ENCODE measurements at regions not wholly inside any gene's neighbourhood (a gene's known extent, or its start where the extent isn't known, plus 50 kb on each side); places are given as distances from the start of the nearest gene placed in this dataset.
A peak's percentile ranks its signal among the peaks of the same experiment; 100 is the strongest.

GRCh38 chr3:177595530-177596188 lies 398.4 kb upstream of the TBL1XR1 start:
- Histone ChIP-seq H3K4me3 (ENCODE audit: low read depth in 1 of 3, low read length in 3 of 3) (no peak overlapping the region), H3K4me1 (ENCODE audit: control insufficient read depth in 4 of 4, insufficient read depth in 4 of 4, low read length in 3 of 4) (peaks cover 4 to 22% (median 20%) of the 10 kb centered on the region in 4 donors), H3K9me3 (ENCODE audit: control insufficient read depth in 4 of 4, low read length in 3 of 4) (no peaks in the 10 kb centered on the region), H3K27me3 (ENCODE audit: control insufficient read depth in 4 of 4, insufficient read depth in 4 of 4, low read length in 3 of 4) (no peaks in the 10 kb centered on the region), H3K36me3 (ENCODE audit: control insufficient read depth in 4 of 4, insufficient read depth in 3 of 4, low read depth in 1 of 4, low read length in 3 of 4) (no peaks in the 10 kb centered on the region), H3K27ac (ENCODE audit: low read depth in 1 of 2, low read length in 2 of 2) (no peak overlapping the region), H3K9ac (ENCODE audit: low read depth in 1 of 2, low read length in 2 of 2) (no peak overlapping the region)
- WGBS, result 88% methylated on average over 4 of the region's 4 CpGs
- TF ChIP-seq NR2F2 (IDR thresholded peaks at IDR 0.05), result no peak
- no peak for TF ChIP-seq YY1 (IDR thresholded peaks at IDR 0.05)
- TF ChIP-seq FOXA1 (IDR thresholded peaks at IDR 0.05), result no peak
- no peak for TF ChIP-seq EGR1 (IDR thresholded peaks at IDR 0.05; ENCODE audit: low read depth in 2 of 2)
- TF ChIP-seq SP1 (IDR thresholded peaks at IDR 0.05), result no peak
- no peak for TF ChIP-seq JUND (IDR thresholded peaks at IDR 0.05)
- no peak for TF ChIP-seq CTCF (IDR thresholded peaks at IDR 0.05; ENCODE audit: low read depth, low read length, missing input control)
- TF ChIP-seq GABPA (IDR thresholded peaks at IDR 0.05 in 1 of 2, conservative IDR thresholded peaks at IDR 0.05 in 1 of 2), result no peak
- TF ChIP-seq RAD21 (IDR thresholded peaks at IDR 0.05), result no peak
- no peak for TF ChIP-seq ZBTB33 (IDR thresholded peaks at IDR 0.05)
- TF ChIP-seq HNF4A (conservative IDR thresholded peaks at IDR 0.05), result no peak
- TF ChIP-seq RXRA (IDR thresholded peaks at IDR 0.05), result no peak
- no peak for TF ChIP-seq TAF1 (conservative IDR thresholded peaks at IDR 0.05)
- TF ChIP-seq FOXA2 (IDR thresholded peaks at IDR 0.05), result no peak
- DNase-seq (ENCODE audit: low spot score), result no peak

DNA sequence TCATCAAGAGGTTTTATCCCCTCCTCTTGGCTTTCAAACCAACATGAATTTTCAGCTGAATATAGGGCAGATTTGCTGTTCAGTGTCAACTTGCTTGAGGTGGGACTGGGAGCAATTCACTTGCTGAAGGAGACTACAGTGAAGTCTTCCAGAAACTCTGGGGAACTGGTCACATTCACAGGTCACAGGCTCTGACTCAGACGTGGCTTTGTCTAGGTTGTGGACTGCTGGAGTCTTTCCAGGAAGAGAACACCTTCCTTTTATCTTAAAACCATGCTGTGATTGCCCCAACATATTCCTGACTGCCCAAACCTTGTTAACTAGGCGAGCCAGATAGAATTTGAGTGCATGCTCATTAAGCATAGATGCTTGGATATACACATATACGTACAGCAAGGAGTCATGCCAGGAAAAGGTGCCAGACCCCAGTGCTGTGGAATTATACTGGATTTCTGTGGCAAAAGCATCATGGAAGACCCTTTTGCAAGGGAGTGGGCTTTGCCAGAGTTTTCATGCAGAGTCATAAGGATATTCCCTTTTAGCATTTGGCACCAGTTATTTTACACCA lies 399.1 kb upstream of the TBL1XR1 start:
- WGBS, result 66% methylated on average over 3 of the region's 3 CpGs
- peaks cover 4 to 22% (median 20%) of the 10 kb centered on the region in 4 donors for H3K4me1 ChIP-seq (ENCODE audit: control insufficient read depth in 4 of 4, insufficient read depth in 4 of 4, low read length in 3 of 4)
- no peak overlapping the region for H3K9ac ChIP-seq (ENCODE audit: low read depth in 1 of 2, low read length in 2 of 2)
- H3K9me3 ChIP-seq (ENCODE audit: control insufficient read depth in 4 of 4, low read length in 3 of 4), result no peaks in the 10 kb centered on the region
- no peak overlapping the region for H3K27ac ChIP-seq (ENCODE audit: low read depth in 1 of 2, low read length in 2 of 2)
- no peak for TF ChIP-seq YY1 (IDR thresholded peaks at IDR 0.05)
- TF ChIP-seq GABPA (IDR thresholded peaks at IDR 0.05 in 1 of 2, conservative IDR thresholded peaks at IDR 0.05 in 1 of 2), result no peak
- DNase-seq (ENCODE audit: low spot score), result no peak
- no peaks in the 10 kb centered on the region for H3K27me3 ChIP-seq (ENCODE audit: control insufficient read depth in 4 of 4, insufficient read depth in 4 of 4, low read length in 3 of 4)
- H3K36me3 ChIP-seq (ENCODE audit: control insufficient read depth in 4 of 4, insufficient read depth in 3 of 4, low read depth in 1 of 4, low read length in 3 of 4), result no peaks in the 10 kb centered on the region
- H3K4me3 ChIP-seq (ENCODE audit: low read depth in 1 of 3, low read length in 3 of 3), result no peak overlapping the region

- no peaks in the 10 kb centered on the region for H3K9me3 ChIP-seq (ENCODE audit: control insufficient read depth in 4 of 4, low read length in 3 of 4)
- TF ChIP-seq FOXA1 (IDR thresholded peaks at IDR 0.05) (no peak), FOXA2 (IDR thresholded peaks at IDR 0.05) (no peak), HNF4G (IDR thresholded peaks at IDR 0.05) (peak; percentile 5)
- no peak for DNase-seq (ENCODE audit: low spot score)
- peaks cover 4 to 22% (median 20%) of the 10 kb centered on the region in 4 donors for H3K4me1 ChIP-seq (ENCODE audit: control insufficient read depth in 4 of 4, insufficient read depth in 4 of 4, low read length in 3 of 4)
- peak overlapping the region; percentile 50 to 75 for H3K27ac ChIP-seq (ENCODE audit: low read depth in 1 of 2, low read length in 2 of 2)
- H3K4me3 ChIP-seq (ENCODE audit: low read depth in 1 of 3, low read length in 3 of 3), result no peak overlapping the region
- H3K27me3 ChIP-seq (ENCODE audit: control insufficient read depth in 4 of 4, insufficient read depth in 4 of 4, low read length in 3 of 4), result no peaks in the 10 kb centered on the region
- no peak overlapping the region for H3K9ac ChIP-seq (ENCODE audit: low read depth in 1 of 2, low read length in 2 of 2)
- 44% methylated on average over 1 of the region's 1 CpG for WGBS
- no peaks in the 10 kb centered on the region for H3K36me3 ChIP-seq (ENCODE audit: control insufficient read depth in 4 of 4, insufficient read depth in 3 of 4, low read depth in 1 of 4, low read length in 3 of 4)
Measured at GRCh38 chr3:177596816-177597271, 399.6 kb upstream of the TBL1XR1 start.
